Epithelial cell of prostate (primary cell): ENCODE measurements at regions not wholly inside any gene's neighbourhood (a gene's known extent, or its start where the extent isn't known, plus 50 kb on each side); places are given as distances from the start of the nearest gene placed in this dataset.

Source experiments
- DNase-seq: peaks from one replicate; pipeline ENCODE4 v3.0.0-alpha.2; 2011; ENCODE audit warnings: low read depth, low spot score
- H3K27ac ChIP-seq: fragments of 450-650 bp; 2 replicates; pipeline ENCODE4 v1.5.1; 2017; ENCODE audit warnings: mild to moderate bottlenecking

- DNase-seq, result no peak
- H3K27ac ChIP-seq, result no peak overlapping the region
Observed at GRCh38 chr2:8572712-8573233, 109.1 kb upstream of the ID2 start.

- DNase-seq, result no peak
- H3K27ac ChIP-seq, result no peak overlapping the region
Observed at GRCh38 chr2:8573234-8573941, 108.5 kb upstream of the ID2 start.

GRCh38 chr2:8573942-8574195 is 108.0 kb upstream of the ID2 start:
- no peak for DNase-seq
- no peak overlapping the region for H3K27ac ChIP-seq

GRCh38 chr2:8574196-8575037 is 107.4 kb upstream of the ID2 start:
- H3K27ac ChIP-seq, result no peak overlapping the region
- no peak for DNase-seq

- no peak for DNase-seq
- no peak overlapping the region for H3K27ac ChIP-seq
Observed at GRCh38 chr2:8575038-8575833, 106.6 kb upstream of the ID2 start.

GRCh38 chr2:8575834-8576423 is 105.9 kb upstream of the ID2 start:
- no peak for DNase-seq
- H3K27ac ChIP-seq, result no peak overlapping the region

- no peak for DNase-seq
- H3K27ac ChIP-seq, result no peak overlapping the region
Observed at GRCh38 chr2:8576525-8577167, 105.2 kb upstream of the ID2 start.

GRCh38 chr2:8577573-8577972 is 104.3 kb upstream of the ID2 start:
- DNase-seq, result no peak
- no peak overlapping the region for H3K27ac ChIP-seq

GRCh38 chr2:8578335-8579244 is 103.3 kb upstream of the ID2 start:
- no peak for DNase-seq
- H3K27ac ChIP-seq, result no peak overlapping the region

GRCh38 chr2:8579485-8580085 is 102.3 kb upstream of the ID2 start:
- no peak for DNase-seq

GRCh38 chr2:8580316-8581233 is 101.3 kb upstream of the ID2 start:
- no peak overlapping the region for H3K27ac ChIP-seq
- DNase-seq, result no peak

More at GRCh38 chr2:8579485-8580085, 102.3 kb upstream of the ID2 start:
- H3K27ac ChIP-seq, result no peak overlapping the region

GRCh38 chr2:8581234-8581561 is 100.7 kb upstream of the ID2 start:
- no peak for DNase-seq
- no peak overlapping the region for H3K27ac ChIP-seq

GRCh38 chr2:8581601-8582041 is 100.2 kb upstream of the ID2 start:
- no peak for DNase-seq

GRCh38 chr2:8582191-8582590 is 99.7 kb upstream of the ID2 start:
- H3K27ac ChIP-seq, result no peak overlapping the region
- DNase-seq, result no peak

More at GRCh38 chr2:8581601-8582041, 100.2 kb upstream of the ID2 start:
- H3K27ac ChIP-seq, result no peak overlapping the region

GRCh38 chr2:8582651-8583399 is 99.0 kb upstream of the ID2 start:
- H3K27ac ChIP-seq, result no peak overlapping the region
- DNase-seq, result no peak

- no peak overlapping the region for H3K27ac ChIP-seq
- peak; percentile 18 for DNase-seq
Observed at GRCh38 chr2:8583400-8584173, 98.3 kb upstream of the ID2 start.
